IgD-negative memory B cell (primary cell): ENCODE measurements at regions not wholly inside any gene's neighbourhood (a gene's known extent, or its start where the extent isn't known, plus 50 kb on each side); places are given as distances from the start of the nearest gene placed in this dataset.
"Not testable (repeated sequence)": the region's sequence is repeated elsewhere in the genome, so short reads cannot be mapped to it uniquely, and the experiment has no call there.

Experiments
- H3K27ac Mint-ChIP-seq, 3 donors: one replicate each; pipeline ENCODE4 v1.8.0; 2020 to 2022; ENCODE audit warnings: mild to moderate bottlenecking in 3 of 3, mixed read lengths in 3 of 3, moderate library complexity in 1 of 3
- H3K27me3 Mint-ChIP-seq: one replicate; pipeline ENCODE4 v1.8.0; 2021; ENCODE audit warnings: mixed read lengths
- H3K36me3 Mint-ChIP-seq: one replicate; pipeline ENCODE4 v1.8.0; 2020; ENCODE audit warnings: mild to moderate bottlenecking, mixed read lengths
- H3K4me1 Mint-ChIP-seq, 3 donors: one replicate each; pipeline ENCODE4 v1.8.0; 2020 to 2022; ENCODE audit warnings: mixed read lengths in 3 of 3, mild to moderate bottlenecking in 1 of 3
- H3K4me3 Mint-ChIP-seq, 4 donors: one replicate each; pipeline ENCODE4 v1.8.0; 2020 to 2022; ENCODE audit warnings: mild to moderate bottlenecking in 4 of 4, mixed read lengths in 4 of 4, moderate library complexity in 3 of 4
- H3K9me3 Mint-ChIP-seq, 3 donors: one replicate each; pipeline ENCODE4 v1.8.0; 2020 to 2021; ENCODE audit warnings: mixed read lengths in 3 of 3, mild to moderate bottlenecking in 1 of 3

DNA sequence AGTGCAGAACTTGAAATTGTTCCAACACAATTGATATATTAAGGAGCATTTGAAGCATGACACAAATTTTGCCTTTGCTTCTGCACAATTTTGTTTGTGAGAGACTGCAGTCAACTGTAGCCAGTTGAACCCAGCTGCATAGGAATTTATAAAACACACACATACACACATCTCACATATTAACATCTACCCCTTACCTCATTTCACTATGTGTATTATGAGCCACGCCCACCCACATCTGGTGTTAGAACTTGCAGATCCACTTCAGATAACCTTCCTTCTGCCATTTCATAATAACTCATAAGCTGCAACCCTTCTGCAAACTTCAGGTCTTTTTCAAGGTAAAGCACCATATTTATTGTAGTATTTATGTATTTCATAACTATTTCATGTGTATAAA lies 188.1 kb upstream of the WDFY3 start:
- Mint-ChIP-seq H3K36me3 (no peaks in the 10 kb centered on the region), H3K4me1 (peaks cover 0 to 1% (median 0%) of the 10 kb centered on the region in 3 donors), H3K27ac (no peak overlapping the region), H3K4me3 (no peak overlapping the region), H3K9me3 (no peaks in the 10 kb centered on the region), H3K27me3 (no peaks in the 10 kb centered on the region)

- Mint-ChIP-seq H3K27ac (no peak overlapping the region), H3K27me3 (peaks cover 3% of the 10 kb centered on the region), H3K4me1 (peaks cover 0 to 8% (median 3%) of the 10 kb centered on the region in 3 donors), H3K36me3 (no peaks in the 10 kb centered on the region), H3K4me3 (no peak overlapping the region), H3K9me3 (peaks cover 0 to 11% (median 1%) of the 10 kb centered on the region in 3 donors)
Measured at GRCh38 chr4:85165808-85166207, 199.3 kb upstream of the WDFY3 start.

- H3K27ac Mint-ChIP-seq: no peak overlapping the region
Measured at GRCh38 chr4:85166318-85166717, 199.8 kb upstream of the WDFY3 start.

DNA sequence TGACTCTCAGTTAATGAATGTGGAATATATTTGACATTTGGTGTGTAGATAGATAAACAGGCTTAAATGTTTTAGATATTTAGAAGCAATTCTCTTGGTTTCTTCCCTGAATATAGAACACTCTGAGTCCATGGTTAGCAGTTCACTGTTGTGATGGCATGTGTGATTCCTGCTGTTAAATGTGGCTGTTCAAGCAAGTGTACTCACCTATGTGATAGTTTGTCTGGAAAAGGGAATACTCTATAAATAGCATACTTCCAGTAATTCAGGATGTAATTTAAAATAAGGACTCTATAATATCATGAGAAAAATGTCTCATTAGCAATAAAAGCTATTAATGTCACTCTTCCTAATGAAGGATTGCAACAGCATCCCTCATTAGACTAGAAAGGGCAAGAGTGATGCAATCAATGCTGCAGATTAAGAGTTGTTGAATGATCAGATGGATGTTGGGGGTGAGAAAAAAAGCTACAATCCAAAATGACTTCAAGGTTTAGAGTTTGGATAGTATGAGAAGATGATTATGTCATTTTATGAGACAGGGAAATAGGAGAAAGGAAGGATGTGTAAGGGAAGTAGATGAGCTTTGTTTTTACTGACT lies 201.8 kb upstream of the WDFY3 start:
- peaks cover 0 to 8% (median 3%) of the 10 kb centered on the region in 3 donors for H3K4me1 Mint-ChIP-seq
- H3K27me3 Mint-ChIP-seq: peaks cover 4% of the 10 kb centered on the region
- H3K27ac Mint-ChIP-seq: no peak overlapping the region
- no peaks in the 10 kb centered on the region for H3K36me3 Mint-ChIP-seq
- no peak overlapping the region for H3K4me3 Mint-ChIP-seq
- peaks cover 1 to 5% (median 5%) of the 10 kb centered on the region in 3 donors for H3K9me3 Mint-ChIP-seq

More at GRCh38 chr4:85166318-85166717, 199.8 kb upstream of the WDFY3 start:
- H3K9me3 Mint-ChIP-seq: peaks cover 0 to 11% (median 1%) of the 10 kb centered on the region in 3 donors
- peaks cover 3% of the 10 kb centered on the region for H3K27me3 Mint-ChIP-seq
- H3K4me1 Mint-ChIP-seq: peaks cover 0 to 8% (median 3%) of the 10 kb centered on the region in 3 donors
- no peak overlapping the region for H3K4me3 Mint-ChIP-seq
- H3K36me3 Mint-ChIP-seq: no peaks in the 10 kb centered on the region

- no peak overlapping the region for H3K4me3 Mint-ChIP-seq
- no peak overlapping the region for H3K27ac Mint-ChIP-seq
- peaks cover under 1% of the 10 kb centered on the region for H3K36me3 Mint-ChIP-seq
- H3K4me1 Mint-ChIP-seq: peaks cover 0 to 8% (median 3%) of the 10 kb centered on the region in 3 donors
- H3K27me3 Mint-ChIP-seq: peaks cover 10% of the 10 kb centered on the region
- peaks cover 5 to 11% (median 6%) of the 10 kb centered on the region in 3 donors for H3K9me3 Mint-ChIP-seq
Measured at GRCh38 chr4:85170241-85170640, 203.8 kb upstream of the WDFY3 start.

DNA sequence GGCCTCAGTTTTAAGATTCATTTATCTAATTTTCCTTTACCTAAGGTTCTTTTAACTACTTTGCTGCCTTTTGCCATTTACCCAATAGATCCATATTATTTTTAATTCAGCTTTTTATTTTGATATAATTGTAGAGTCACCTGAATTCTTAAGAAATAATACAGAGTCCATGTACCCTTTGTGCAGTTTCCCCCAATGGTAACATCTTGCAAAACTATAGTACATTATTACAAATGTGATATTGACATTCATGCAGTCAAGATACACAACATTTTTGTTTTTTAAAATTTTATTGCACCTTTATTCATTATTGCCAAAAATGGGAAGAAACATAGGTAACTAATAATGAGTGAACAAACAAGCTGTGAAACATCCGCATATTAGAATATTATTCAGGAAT lies 208.7 kb upstream of the WDFY3 start:
- no peak overlapping the region for H3K27ac Mint-ChIP-seq
- no peaks in the 10 kb centered on the region for H3K4me1 Mint-ChIP-seq
- peaks cover 5 to 8% (median 5%) of the 10 kb centered on the region in 3 donors for H3K9me3 Mint-ChIP-seq
- H3K27me3 Mint-ChIP-seq: peaks cover 7% of the 10 kb centered on the region
- no peak overlapping the region for H3K4me3 Mint-ChIP-seq
- H3K36me3 Mint-ChIP-seq: peaks cover 2% of the 10 kb centered on the region

DNA sequence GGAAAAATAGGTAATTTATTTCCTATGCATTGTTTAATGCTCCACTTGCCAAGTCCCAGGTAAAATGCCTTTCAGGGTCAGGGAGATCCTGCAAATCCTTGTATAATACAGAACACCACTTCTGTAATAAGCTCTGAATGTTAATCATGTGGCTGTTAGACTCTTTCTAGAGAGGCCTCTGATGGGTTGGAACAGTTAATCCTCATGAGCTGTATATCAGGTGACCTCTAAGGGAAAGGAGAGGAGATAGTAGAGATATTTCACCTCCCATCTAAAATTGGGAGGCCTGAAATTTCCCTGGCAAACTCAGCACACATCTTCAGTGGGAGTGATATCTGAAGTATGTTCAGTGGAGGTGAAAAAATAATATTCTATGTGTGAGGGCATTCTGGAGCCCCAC lies 210.6 kb upstream of the WDFY3 start:
- Mint-ChIP-seq H3K27ac (no peak overlapping the region), H3K36me3 (peaks cover 4% of the 10 kb centered on the region), H3K4me1 (peaks cover 0 to 5% (median 0%) of the 10 kb centered on the region in 3 donors), H3K4me3 (no peak overlapping the region), H3K9me3 (peaks cover 5 to 8% (median 5%) of the 10 kb centered on the region in 3 donors), H3K27me3 (peaks cover 7% of the 10 kb centered on the region)

- H3K4me1 Mint-ChIP-seq: peaks cover 0 to 5% (median 0%) of the 10 kb centered on the region in 3 donors
Measured at GRCh38 chr4:85177679-85178078, 211.2 kb upstream of the WDFY3 start.

DNA sequence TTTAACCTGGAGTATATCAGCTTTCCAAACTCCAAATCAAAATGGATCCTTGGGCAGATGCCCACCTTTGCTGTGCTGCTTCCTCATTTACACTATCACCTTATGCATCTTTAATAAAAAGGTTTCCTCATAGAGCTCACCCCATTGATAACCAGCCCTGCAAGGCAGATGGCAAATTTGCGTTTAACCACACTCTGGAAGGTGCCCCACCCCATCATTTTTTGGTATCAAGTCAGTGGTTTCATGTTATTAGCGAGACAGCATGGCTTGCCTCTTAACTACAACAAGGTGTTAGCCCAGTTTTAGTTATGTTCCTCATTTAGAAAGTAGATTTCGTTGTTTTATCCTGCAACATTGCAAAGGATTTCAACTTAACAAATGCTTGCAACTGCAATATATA lies 214.0 kb upstream of the WDFY3 start:
- Mint-ChIP-seq H3K27me3 (no peaks in the 10 kb centered on the region), H3K9me3 (peaks cover 0 to 3% (median 0%) of the 10 kb centered on the region in 3 donors), H3K4me3 (no peak overlapping the region), H3K27ac (no peak overlapping the region), H3K4me1 (peaks cover 0 to 5% (median 0%) of the 10 kb centered on the region in 3 donors), H3K36me3 (peaks cover 4% of the 10 kb centered on the region)

More at GRCh38 chr4:85177679-85178078, 211.2 kb upstream of the WDFY3 start:
- Mint-ChIP-seq H3K9me3 (peaks cover under 1 to 6% (median 5%) of the 10 kb centered on the region in 3 donors), H3K27ac (no peak overlapping the region), H3K27me3 (peaks cover 7% of the 10 kb centered on the region), H3K4me3 (no peak overlapping the region), H3K36me3 (peaks cover 5% of the 10 kb centered on the region)

GRCh38 chr4:85187106-85187505 lies 220.6 kb upstream of the WDFY3 start:
- peaks cover 5% of the 10 kb centered on the region for H3K36me3 Mint-ChIP-seq
- no peaks in the 10 kb centered on the region for H3K4me1 Mint-ChIP-seq
- H3K4me3 Mint-ChIP-seq: no peak overlapping the region
- no peak overlapping the region for H3K27ac Mint-ChIP-seq
- peaks cover 3% of the 10 kb centered on the region for H3K27me3 Mint-ChIP-seq
- peaks cover 0 to 16% (median 4%) of the 10 kb centered on the region in 3 donors for H3K9me3 Mint-ChIP-seq

GRCh38 chr4:85196015-85196414 lies 229.5 kb upstream of the WDFY3 start:
- not testable (repeated sequence) for H3K27ac Mint-ChIP-seq, H3K4me1 Mint-ChIP-seq, H3K36me3 Mint-ChIP-seq, H3K27me3 Mint-ChIP-seq, H3K4me3 Mint-ChIP-seq
- peaks cover 12 to 36% (median 24%) of the 10 kb centered on the region in 3 donors for H3K9me3 Mint-ChIP-seq

GRCh38 chr4:85200106-85200505 lies 233.6 kb upstream of the WDFY3 start:
- Mint-ChIP-seq H3K4me3 (no peak overlapping the region), H3K9me3 (peaks cover 16 to 37% (median 30%) of the 10 kb centered on the region in 3 donors), H3K36me3 (peaks cover 2% of the 10 kb centered on the region), H3K4me1 (no peaks in the 10 kb centered on the region), H3K27me3 (peaks cover 3% of the 10 kb centered on the region), H3K27ac (no peak overlapping the region)

DNA sequence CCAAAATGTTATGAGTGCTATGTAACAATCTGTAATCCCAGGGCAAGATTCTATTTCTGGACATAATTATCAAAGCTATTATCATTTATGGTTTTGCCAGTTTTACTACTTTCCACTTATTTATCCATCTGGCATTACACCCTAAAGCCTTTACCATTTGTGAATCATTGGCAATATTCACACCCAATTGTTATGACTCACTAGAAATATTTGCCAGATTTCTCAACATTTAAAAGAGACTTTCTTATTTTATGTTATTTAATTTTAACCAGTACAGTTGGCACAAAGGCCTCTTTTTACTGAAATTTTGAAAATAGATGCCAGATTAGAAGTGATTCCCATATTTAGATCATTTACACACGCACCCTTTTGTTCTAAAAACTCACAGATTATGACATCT lies 242.7 kb upstream of the WDFY3 start:
- peaks cover 8 to 31% (median 16%) of the 10 kb centered on the region in 3 donors for H3K9me3 Mint-ChIP-seq
- H3K36me3 Mint-ChIP-seq: peaks cover 5% of the 10 kb centered on the region
- H3K27ac Mint-ChIP-seq: no peak overlapping the region
- no peaks in the 10 kb centered on the region for H3K4me1 Mint-ChIP-seq
- no peak overlapping the region for H3K4me3 Mint-ChIP-seq
- peaks cover 2% of the 10 kb centered on the region for H3K27me3 Mint-ChIP-seq

GRCh38 chr4:85210353-85210752 lies 243.9 kb upstream of the WDFY3 start:
- no peak overlapping the region for H3K27ac Mint-ChIP-seq
- H3K9me3 Mint-ChIP-seq: peaks cover 5 to 25% (median 10%) of the 10 kb centered on the region in 3 donors

DNA sequence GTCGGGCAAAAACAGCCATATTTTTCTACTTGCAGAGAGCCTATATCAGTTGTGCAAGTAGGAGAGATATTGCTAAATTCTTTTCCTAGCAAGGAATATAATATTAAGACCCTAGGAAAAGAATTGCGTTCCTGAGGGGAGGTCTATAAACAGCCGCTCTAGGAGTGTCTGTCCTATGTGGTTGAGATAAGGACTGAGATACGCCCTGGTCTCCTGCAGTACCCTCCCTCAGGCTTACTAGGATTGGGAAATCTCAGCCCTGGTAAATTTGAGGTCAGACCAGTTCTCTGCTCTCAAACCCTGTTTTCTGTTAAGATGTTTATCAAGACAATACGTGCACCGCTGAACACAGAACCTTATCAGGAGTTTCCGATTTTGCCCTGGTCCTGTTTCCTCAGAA lies 250.1 kb upstream of the WDFY3 start:
- H3K27ac Mint-ChIP-seq, H3K4me1 Mint-ChIP-seq, H3K4me3 Mint-ChIP-seq, H3K36me3 Mint-ChIP-seq, H3K27me3 Mint-ChIP-seq: not testable (repeated sequence)
- peaks cover 11 to 35% (median 24%) of the 10 kb centered on the region in 3 donors for H3K9me3 Mint-ChIP-seq

More at GRCh38 chr4:85210353-85210752, 243.9 kb upstream of the WDFY3 start:
- no peaks in the 10 kb centered on the region for H3K4me1 Mint-ChIP-seq
- peaks cover 3% of the 10 kb centered on the region for H3K36me3 Mint-ChIP-seq
- peaks cover 2% of the 10 kb centered on the region for H3K27me3 Mint-ChIP-seq
- H3K4me3 Mint-ChIP-seq: no peak overlapping the region

DNA sequence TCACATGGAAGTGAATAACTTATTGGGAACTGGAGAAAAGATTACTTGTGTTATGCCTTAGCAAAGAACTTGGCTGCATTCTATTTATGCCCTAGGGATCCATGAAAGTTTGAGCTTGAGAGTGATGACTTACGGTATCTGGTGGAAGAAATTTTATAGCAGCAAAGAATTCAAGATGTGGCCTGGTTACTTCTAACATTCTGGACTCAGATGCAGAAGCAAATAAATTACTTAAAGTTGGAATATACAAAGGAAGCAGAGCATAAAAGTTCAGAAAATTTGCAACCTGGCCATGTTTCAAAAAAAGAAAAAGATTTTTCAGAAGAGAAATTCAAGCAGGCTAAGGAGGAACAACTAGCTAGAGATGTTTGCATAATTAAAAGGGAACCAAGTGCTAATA lies 252.3 kb upstream of the WDFY3 start:
- Mint-ChIP-seq H3K4me3 (no peak overlapping the region), H3K4me1 (no peaks in the 10 kb centered on the region), H3K27me3 (peaks cover 2% of the 10 kb centered on the region), H3K36me3 (peaks cover 1% of the 10 kb centered on the region), H3K27ac (no peak overlapping the region), H3K9me3 (peaks cover 8 to 27% (median 23%) of the 10 kb centered on the region in 3 donors)
